ENCODE measurements at regions not wholly inside any gene's neighbourhood (a gene's known extent, or its start where the extent isn't known, plus 50 kb on each side); places are given as distances from the start of the nearest gene placed in this dataset.

DNA sequence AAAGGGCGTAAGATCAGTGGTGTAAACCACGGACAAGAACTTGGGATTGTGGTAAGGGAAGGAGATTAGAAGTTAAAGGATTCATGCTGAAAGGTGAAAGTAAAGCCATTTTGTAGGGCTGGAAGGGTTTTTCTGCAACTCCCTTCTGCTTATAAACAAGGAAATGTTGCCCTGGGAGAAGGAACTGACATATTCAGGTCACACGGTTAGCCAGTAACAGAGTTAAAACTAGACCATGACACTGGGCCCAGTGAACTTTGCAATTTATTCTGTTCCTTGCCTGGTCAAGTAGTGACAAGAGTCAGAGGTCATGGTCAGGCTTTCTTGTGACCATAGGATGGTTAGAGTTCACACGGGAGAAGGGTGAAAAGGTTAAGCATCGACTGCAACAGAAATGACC, 323.3 kb downstream of the DMRT2 start:
- TF ChIP-seq POLR2AphosphoS5 (IDR thresholded peaks at IDR 0.05; ENCODE audit: borderline replicate concordance, low read depth, low read length) (no peak), EZH2 (IDR thresholded peaks at IDR 0.05) (no peak)
